A549 (cell line): ENCODE measurements at regions not wholly inside any gene's neighbourhood (a gene's known extent, or its start where the extent isn't known, plus 50 kb on each side); places are given as distances from the start of the nearest gene placed in this dataset.

Source experiments
- ATAC-seq, 2 experiments: fragments of 200-7000 bp in 1 of 2; fragments of >200 bp in 1 of 2; cut with Nextera tagmentation in 1 of 2; cut with Tn5 transposase in 1 of 2; 3 replicates each; pipeline versions ENCODE4 v1.8.0 to v1.9.1; 2018 to 2020; ENCODE audit warnings: mild to moderate bottlenecking in 1 of 2, moderate library complexity in 1 of 2
- CTCF ChIA-PET: fragments of 300-600 bp; sonication (Branson Sonifier 250); formaldehyde crosslinking; extraction: SDS; loops from one replicate; lab custom pipeline; 2021; ENCODE audit warnings: antibody characterized with exemption, inconsistent platforms; lab: Yijun Ruan, JAX
- POLR2A ChIA-PET: fragments of 350-600 bp; formaldehyde crosslinking; extraction: SDS; loops from one replicate; lab custom pipeline; 2021; ENCODE audit warnings: antibody characterized with exemption, inconsistent platforms; lab: Yijun Ruan, JAX
- DNase-seq, 2 experiments: peaks; one replicate each; pipeline versions ENCODE4 v3.0.0 to v3.0.0-alpha.2; 2011 to 2016; ENCODE audit warnings: low read depth in 1 of 2, low spot score in 1 of 2
- FAIRE-seq: peaks from 2 replicates; lab custom pipeline; 2011; peaks lifted over from hg19 to GRCh38; lab: Jason Lieb, UNC
- H3K27ac ChIP-seq, 2 experiments: fragments of >200 bp; sonication (Bioruptor Twin); formaldehyde crosslinking; 3 replicates each; pipeline ENCODE4 v1.5.1; 2016 to 2017
- H3K4me1 ChIP-seq: fragments of >200 bp; sonication (Bioruptor Twin); formaldehyde crosslinking; 3 replicates; pipeline ENCODE4 v1.6.1; 2016
- H3K4me2 ChIP-seq: fragments of >200 bp; sonication (Bioruptor Twin); formaldehyde crosslinking; 3 replicates; pipeline ENCODE4 v1.6.1; 2016
- H3K4me3 ChIP-seq: fragments of >200 bp; sonication (Bioruptor Twin); formaldehyde crosslinking; 3 replicates; pipeline ENCODE4 v1.5.1; 2016
- H3K9me3 ChIP-seq: fragments of >200 bp; sonication (Bioruptor Twin); formaldehyde crosslinking; 3 replicates; pipeline ENCODE4 v1.6.1; 2016
- BHLHE40 ChIP-seq: IDR thresholded peaks from 2 replicates; pipeline ENCODE4 v1.6.1; 2012; ENCODE audit warnings: low read depth, low read length, inconsistent platforms
- CBX2 ChIP-seq: fragments of 200-600 bp; sonication (generic); IDR thresholded peaks from 2 replicates; pipeline ENCODE4 v1.6.1; 2016; ENCODE audit warnings: low read depth, mild to moderate bottlenecking, borderline replicate concordance
- CHD2 ChIP-seq: fragments of 150-350 bp; IDR thresholded peaks from 2 replicates; pipeline ENCODE4 v1.6.1; 2014; ENCODE audit warnings: low read length; ENCODE audit not compliant: partially characterized antibody
- EHF ChIP-seq: fragments of 250-450 bp; sonication (Bioruptor Pico); IDR thresholded peaks from 2 replicates; pipeline ENCODE4 v1.5.0; 2020; ENCODE audit warnings: mild to moderate bottlenecking
- EHMT2 ChIP-seq: fragments of 200-600 bp; sonication (generic); IDR thresholded peaks from 2 replicates; pipeline ENCODE4 v1.6.1; 2016; ENCODE audit warnings: antibody characterized with exemption, low read depth, mild to moderate bottlenecking, moderate library complexity
- EP300 ChIP-seq, 2 experiments: fragments of >200 bp; sonication (Bioruptor Twin); formaldehyde crosslinking; IDR thresholded peaks; 2 replicates in 1 of 2; 3 replicates in 1 of 2; pipeline ENCODE4 v1.6.1; 2016 to 2017
- ESRRA ChIP-seq: fragments of 150-350 bp; IDR thresholded peaks from 2 replicates; pipeline ENCODE4 v1.6.1; 2014; ENCODE audit warnings: mild to moderate bottlenecking, low read length, borderline replicate concordance
- FOSB ChIP-seq: fragments of 250-450 bp; sonication (Bioruptor Pico); IDR thresholded peaks from 2 replicates; pipeline ENCODE4 v1.5.0; 2020; ENCODE audit warnings: mild to moderate bottlenecking, moderate library complexity
- GATA3 ChIP-seq: IDR thresholded peaks from 2 replicates; pipeline ENCODE4 v1.6.1; 2012; ENCODE audit warnings: borderline replicate concordance
- HOXB13 ChIP-seq: fragments of 250-450 bp; sonication (Bioruptor Pico); IDR thresholded peaks from 2 replicates; pipeline ENCODE4 v1.5.0; 2020; ENCODE audit warnings: low read depth, mild to moderate bottlenecking, moderate library complexity
- JUN ChIP-seq, 2 experiments: fragments of >200 bp; sonication (Bioruptor Twin); formaldehyde crosslinking; IDR thresholded peaks; 2 replicates in 1 of 2; 3 replicates in 1 of 2; pipeline ENCODE4 v1.6.1; 2016 to 2017
- KDM1A ChIP-seq: fragments of 200-600 bp; sonication (generic); IDR thresholded peaks from 2 replicates; pipeline ENCODE4 v1.6.1; 2016; ENCODE audit warnings: low read depth, mild to moderate bottlenecking
- KDM5A ChIP-seq: fragments of 200-600 bp; sonication (generic); IDR thresholded peaks from 2 replicates; pipeline ENCODE4 v1.6.1; 2016; ENCODE audit warnings: antibody characterized with exemption, mild to moderate bottlenecking
- MAX ChIP-seq: IDR thresholded peaks from 2 replicates; pipeline ENCODE4 v1.6.1; 2012
- NPAS2 ChIP-seq: fragments of 250-450 bp; sonication (Bioruptor Pico); IDR thresholded peaks from 2 replicates; pipeline ENCODE4 v1.8.0; 2022; ENCODE audit warnings: mild to moderate bottlenecking, moderate library complexity, borderline replicate concordance
- NR3C1 ChIP-seq: fragments of >200 bp; sonication (Bioruptor Twin); formaldehyde crosslinking; IDR thresholded peaks from 3 replicates; pipeline ENCODE4 v1.6.1; 2017
- PHF8 ChIP-seq: fragments of 200-600 bp; sonication (generic); IDR thresholded peaks from 2 replicates; pipeline ENCODE4 v1.6.1; 2016; ENCODE audit warnings: low read depth, mild to moderate bottlenecking, antibody characterized with exemption, moderate library complexity, borderline replicate concordance
- RCOR1 ChIP-seq: fragments of 150-350 bp; IDR thresholded peaks from 2 replicates; pipeline ENCODE4 v1.6.1; 2014; ENCODE audit warnings: antibody characterized with exemption, low read length, low read depth
- RFX5 ChIP-seq: fragments of 450-650 bp; IDR thresholded peaks from 2 replicates; pipeline ENCODE4 v1.7.1; 2014; ENCODE audit warnings: antibody characterized with exemption, mild to moderate bottlenecking, moderate library complexity
- RNF2 ChIP-seq: fragments of 200-600 bp; sonication (generic); IDR thresholded peaks from 2 replicates; pipeline ENCODE4 v1.6.1; 2016; ENCODE audit warnings: low read depth, mild to moderate bottlenecking, antibody characterized with exemption, moderate library complexity, borderline replicate concordance
- TFCP2L1 ChIP-seq: fragments of 250-450 bp; sonication (Bioruptor Pico); IDR thresholded peaks from 2 replicates; pipeline ENCODE4 v1.5.0; 2021; ENCODE audit warnings: mild to moderate bottlenecking
- ZC3H11A ChIP-seq: fragments of 450-650 bp; IDR thresholded peaks from 2 replicates; pipeline ENCODE4 v1.6.1; 2014; ENCODE audit warnings: antibody characterized with exemption, mild to moderate bottlenecking
- ZFP36 ChIP-seq: fragments of 450-650 bp; IDR thresholded peaks from 2 replicates; pipeline ENCODE4 v1.6.1; 2014; ENCODE audit warnings: borderline replicate concordance; ENCODE audit not compliant: partially characterized antibody
- ZNF302 ChIP-seq: fragments of 250-450 bp; sonication (Bioruptor Pico); IDR thresholded peaks from 2 replicates; pipeline ENCODE4 v1.9.0; 2021; ENCODE audit warnings: inconsistent platforms, mild to moderate bottlenecking, moderate library complexity
- ZSCAN20 ChIP-seq: fragments of 250-450 bp; sonication (Bioruptor Pico); IDR thresholded peaks from 2 replicates; pipeline ENCODE4 v1.8.0; 2022; ENCODE audit warnings: mild to moderate bottlenecking, moderate library complexity
- WGBS: methylation state at CpG from one replicate; pipeline ENCODE4 v1.1.6; 2017; ENCODE audit errors: missing lambda C conversion rate; 5-methylcytosine and 5-hydroxymethylcytosine counted together
- TF ChIP-seq, protein P1 (sequence below): fragments of >200 bp; sonication (Bioruptor Twin); formaldehyde crosslinking; IDR thresholded peaks from 3 replicates; pipeline ENCODE4 v1.6.1; 2016
- TF ChIP-seq, protein P2 (sequence below): IDR thresholded peaks from 2 replicates; pipeline ENCODE4 v1.6.1; 2012; ENCODE audit warnings: low read depth, borderline replicate concordance
- TF ChIP-seq, protein P3 (sequence below): fragments of >200 bp; sonication (Bioruptor Twin); formaldehyde crosslinking; IDR thresholded peaks from 3 replicates; pipeline ENCODE4 v1.5.1; 2016

DNA sequence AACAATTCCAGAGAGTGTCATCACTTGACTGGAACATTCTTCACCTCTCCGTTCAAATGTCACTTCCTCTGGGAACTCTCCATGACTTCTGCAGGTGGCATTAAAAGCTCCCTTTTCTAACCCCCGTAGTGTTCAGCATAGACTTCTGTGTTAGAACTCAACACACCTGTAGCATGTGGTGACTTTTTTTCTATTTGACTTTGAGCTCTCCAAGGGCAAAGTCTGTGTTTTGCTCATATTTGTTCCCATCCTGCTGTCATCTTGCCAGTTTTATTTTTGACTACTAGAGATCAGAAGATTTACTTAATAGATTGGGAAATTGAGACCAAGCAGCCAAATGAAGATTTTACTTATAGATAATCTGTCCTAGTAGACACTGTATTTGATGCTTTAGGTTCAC lies 367.1 kb downstream of the INSC start:
- Histone ChIP-seq H3K4me3 (no peak overlapping the region), H3K4me2 (no peak overlapping the region), H3K9me3 (no peaks in the 10 kb centered on the region), H3K4me1 (no peaks in the 10 kb centered on the region), H3K27ac (no peak overlapping the region)
- ATAC-seq (no peak), FAIRE-seq (no peak), DNase-seq (no peak)
- POLR2A ChIA-PET = no interaction called here
- WGBS = 0% methylated on average over 2 of the region's 2 CpGs
- CTCF ChIA-PET = no interaction called here
- TF ChIP-seq CBX2 = no peak
- TF ChIP-seq EP300 (IDR thresholded peaks at IDR 0.05) = no peak
- TF ChIP-seq, protein P1, sequence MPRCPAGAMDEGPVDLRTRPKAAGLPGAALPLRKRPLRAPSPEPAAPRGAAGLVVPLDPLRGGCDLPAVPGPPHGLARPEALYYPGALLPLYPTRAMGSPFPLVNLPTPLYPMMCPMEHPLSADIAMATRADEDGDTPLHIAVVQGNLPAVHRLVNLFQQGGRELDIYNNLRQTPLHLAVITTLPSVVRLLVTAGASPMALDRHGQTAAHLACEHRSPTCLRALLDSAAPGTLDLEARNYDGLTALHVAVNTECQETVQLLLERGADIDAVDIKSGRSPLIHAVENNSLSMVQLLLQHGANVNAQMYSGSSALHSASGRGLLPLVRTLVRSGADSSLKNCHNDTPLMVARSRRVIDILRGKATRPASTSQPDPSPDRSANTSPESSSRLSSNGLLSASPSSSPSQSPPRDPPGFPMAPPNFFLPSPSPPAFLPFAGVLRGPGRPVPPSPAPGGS = no peak

GRCh38 chr11:15483205-15483604 lies 368.5 kb downstream of the INSC start:
- no peak overlapping the region for H3K4me2 ChIP-seq
- H3K9me3 ChIP-seq = no peaks in the 10 kb centered on the region
- ChIA-PET POLR2A (no interaction called here), CTCF (no interaction called here)
- ATAC-seq (no peak), FAIRE-seq (no peak), DNase-seq (no peak)
- no peaks in the 10 kb centered on the region for H3K4me1 ChIP-seq
- WGBS = 0% methylated on average over 1 of the region's 1 CpG
- no peak overlapping the region for H3K4me3 ChIP-seq
- H3K27ac ChIP-seq = no peak overlapping the region
- no peak for TF ChIP-seq JUN (IDR thresholded peaks at IDR 0.05)
- no peak for TF ChIP-seq ZC3H11A
- TF ChIP-seq KDM5A = no peak
- no peak for TF ChIP-seq BHLHE40
- TF ChIP-seq RCOR1 = no peak
- TF ChIP-seq, all 56 proteins: peak for 0

DNA sequence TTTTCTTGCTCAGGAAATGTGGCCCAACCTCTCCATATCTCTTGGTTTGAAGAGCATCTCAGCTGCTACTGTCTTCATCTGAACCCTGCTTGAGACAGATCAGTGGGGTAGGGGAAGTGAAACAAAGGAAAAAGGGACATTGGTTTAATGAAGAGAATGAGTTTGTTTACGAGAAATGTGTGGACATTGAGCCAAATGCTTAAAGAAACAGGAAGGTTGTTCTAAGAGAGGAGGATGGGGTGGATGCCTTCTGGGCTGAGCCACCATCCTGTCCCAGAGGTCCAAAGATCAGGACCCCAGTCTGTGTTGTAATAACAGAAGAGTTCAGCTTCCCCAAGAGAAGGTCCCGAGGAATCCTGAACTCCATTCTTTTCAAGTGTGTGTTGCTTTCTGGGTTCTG lies 369.7 kb downstream of the INSC start:
- ChIA-PET CTCF (no interaction called here), POLR2A (no interaction called here)
- WGBS = 7% methylated on average over 2 of the region's 2 CpGs
- H3K4me2 ChIP-seq = no peak overlapping the region
- no peaks in the 10 kb centered on the region for H3K4me1 ChIP-seq
- FAIRE-seq (no peak), DNase-seq (no peak), ATAC-seq (no peak)
- TF ChIP-seq HOXB13 (CRISPR knock-in tag) (no peak), MAX (no peak)
- H3K27ac ChIP-seq = no peak overlapping the region
- no peak overlapping the region for H3K4me3 ChIP-seq
- no peaks in the 10 kb centered on the region for H3K9me3 ChIP-seq

DNA sequence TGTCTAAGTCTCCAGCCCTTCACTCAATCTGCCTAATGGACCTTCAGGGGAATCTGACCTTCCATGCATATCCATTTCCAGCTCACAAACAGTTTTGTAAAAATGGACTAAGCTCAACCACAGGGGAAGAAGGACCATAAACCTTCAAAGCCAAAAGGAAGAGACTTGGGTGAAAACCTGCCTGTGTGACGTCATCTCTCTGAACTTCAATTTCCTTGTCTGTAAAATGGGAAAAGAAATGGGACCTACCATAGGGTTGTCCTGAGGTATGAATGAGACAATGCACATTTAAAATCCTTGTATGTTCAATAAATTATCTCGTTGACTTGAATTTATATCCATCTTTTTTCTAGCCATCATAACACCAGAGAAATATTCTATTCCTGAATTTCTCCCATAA lies 370.7 kb downstream of the INSC start:
- Histone ChIP-seq H3K4me3 (no peak overlapping the region), H3K9me3 (no peaks in the 10 kb centered on the region)
- POLR2A ChIA-PET = no interaction called here
- FAIRE-seq = no peak
- TF ChIP-seq RNF2 (no peak), RFX5 (no peak)
- TF ChIP-seq, all 56 proteins: peak for 0
- DNase-seq = no peak
- 0% methylated on average over 2 of the region's 2 CpGs for WGBS
- Histone ChIP-seq H3K4me2 (no peak overlapping the region), H3K4me1 (no peaks in the 10 kb centered on the region), H3K27ac (no peak overlapping the region)
- ATAC-seq = no peak
- CTCF ChIA-PET = no interaction called here

- DNase-seq (no peak), ATAC-seq (no peak), FAIRE-seq (no peak)
- Histone ChIP-seq H3K4me1 (no peaks in the 10 kb centered on the region), H3K4me2 (no peak overlapping the region), H3K9me3 (no peaks in the 10 kb centered on the region), H3K4me3 (no peak overlapping the region), H3K27ac (no peak overlapping the region)
- CTCF ChIA-PET = no interaction called here
- POLR2A ChIA-PET = no interaction called here
- TF ChIP-seq ZFP36 (no peak), CHD2 (no peak), KDM1A (no peak), PHF8 (no peak), RFX5 (no peak), ZSCAN20 (CRISPR knock-in tag) (no peak), TFCP2L1 (CRISPR knock-in tag) (no peak), NPAS2 (CRISPR knock-in tag) (no peak), NR3C1 (no peak), EHMT2 (no peak), ZNF302 (CRISPR knock-in tag) (no peak), FOSB (CRISPR knock-in tag) (no peak), EHF (CRISPR knock-in tag) (no peak), ESRRA (no peak), GATA3 (no peak), ZC3H11A (no peak)
- TF ChIP-seq, protein P2, sequence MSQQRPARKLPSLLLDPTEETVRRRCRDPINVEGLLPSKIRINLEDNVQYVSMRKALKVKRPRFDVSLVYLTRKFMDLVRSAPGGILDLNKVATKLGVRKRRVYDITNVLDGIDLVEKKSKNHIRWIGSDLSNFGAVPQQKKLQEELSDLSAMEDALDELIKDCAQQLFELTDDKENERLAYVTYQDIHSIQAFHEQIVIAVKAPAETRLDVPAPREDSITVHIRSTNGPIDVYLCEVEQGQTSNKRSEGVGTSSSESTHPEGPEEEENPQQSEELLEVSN = no peak
- TF ChIP-seq, protein P3, sequence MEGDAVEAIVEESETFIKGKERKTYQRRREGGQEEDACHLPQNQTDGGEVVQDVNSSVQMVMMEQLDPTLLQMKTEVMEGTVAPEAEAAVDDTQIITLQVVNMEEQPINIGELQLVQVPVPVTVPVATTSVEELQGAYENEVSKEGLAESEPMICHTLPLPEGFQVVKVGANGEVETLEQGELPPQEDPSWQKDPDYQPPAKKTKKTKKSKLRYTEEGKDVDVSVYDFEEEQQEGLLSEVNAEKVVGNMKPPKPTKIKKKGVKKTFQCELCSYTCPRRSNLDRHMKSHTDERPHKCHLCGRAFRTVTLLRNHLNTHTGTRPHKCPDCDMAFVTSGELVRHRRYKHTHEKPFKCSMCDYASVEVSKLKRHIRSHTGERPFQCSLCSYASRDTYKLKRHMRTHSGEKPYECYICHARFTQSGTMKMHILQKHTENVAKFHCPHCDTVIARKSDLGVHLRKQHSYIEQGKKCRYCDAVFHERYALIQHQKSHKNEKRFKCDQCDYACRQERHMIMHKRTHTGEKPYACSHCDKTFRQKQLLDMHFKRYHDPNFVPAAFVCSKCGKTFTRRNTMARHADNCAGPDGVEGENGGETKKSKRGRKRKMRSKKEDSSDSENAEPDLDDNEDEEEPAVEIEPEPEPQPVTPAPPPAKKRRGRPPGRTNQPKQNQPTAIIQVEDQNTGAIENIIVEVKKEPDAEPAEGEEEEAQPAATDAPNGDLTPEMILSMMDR = no peak
Measured at GRCh38 chr11:15489281-15489680, 374.6 kb downstream of the INSC start.
